SK-N-MC (cell line): ENCODE measurements at regions not wholly inside any gene's neighbourhood (a gene's known extent, or its start where the extent isn't known, plus 50 kb on each side); places are given as distances from the start of the nearest gene placed in this dataset.

Experiments
- EZH2 ChIP-seq: fragments of 200-600 bp; sonication (generic); IDR thresholded peaks from one replicate; pipeline ENCODE4 v1.6.1; 2017; ENCODE audit warnings: antibody characterized with exemption
- FOXP2 ChIP-seq: optimal IDR thresholded peaks from 2 replicates; pipeline ENCODE3; 2011; ENCODE audit warnings: mild to moderate bottlenecking, moderate library complexity; ENCODE audit not compliant: insufficient read depth; ENCODE audit errors: extremely low read length, control extremely low read depth
- POLR2AphosphoS5 ChIP-seq: IDR thresholded peaks from 2 replicates; pipeline ENCODE4 v1.6.1; 2012; ENCODE audit warnings: mild to moderate bottlenecking, low read depth, low read length, borderline replicate concordance

- no peak for TF ChIP-seq POLR2AphosphoS5
- TF ChIP-seq EZH2, result no peak
- no peak for TF ChIP-seq FOXP2
These were observed 226.3 kb downstream of the SETD4 start for GRCh38 chr21:35833991-35834390.
